ENCODE measurements at regions not wholly inside any gene's neighbourhood (a gene's known extent, or its start where the extent isn't known, plus 50 kb on each side); places are given as distances from the start of the nearest gene placed in this dataset.

DNA sequence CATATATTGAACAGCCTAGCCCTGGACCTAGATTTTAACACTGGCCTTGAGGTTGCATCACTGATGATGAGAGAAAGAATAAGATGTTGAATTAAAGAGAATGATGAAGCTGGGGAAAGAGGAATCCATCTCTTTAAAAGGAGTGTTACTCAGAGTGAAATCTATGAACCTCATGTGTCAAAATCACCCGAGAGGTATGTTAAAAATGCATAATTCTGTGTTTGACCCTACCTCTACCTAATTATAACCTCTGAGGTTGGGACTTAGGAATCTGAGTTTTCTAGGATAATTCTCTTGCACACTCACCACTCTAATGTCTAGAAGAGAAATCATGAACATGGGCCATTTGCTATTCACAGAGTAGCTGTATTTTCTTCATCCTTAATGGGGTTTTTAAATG lies 479.4 kb downstream of the ENC1 start:
- TF ChIP-seq POLR2A (IDR thresholded peaks at IDR 0.05; ENCODE audit: low read depth, low read length), result no peak
- no peak for TF ChIP-seq CTCF (IDR thresholded peaks at IDR 0.05; ENCODE audit: extremely low read depth in 1 of 2, insufficient read depth in 1 of 2, low read depth in 1 of 2, low read length in 2 of 2)
- TF ChIP-seq EZH2 (IDR thresholded peaks at IDR 0.05; ENCODE audit: borderline replicate concordance, low read depth, low read length, severe bottlenecking), result no peak
- TF ChIP-seq MYC (IDR thresholded peaks at IDR 0.05; ENCODE audit: low read depth, low read length), result no peak
- TF ChIP-seq GATA2 (IDR thresholded peaks at IDR 0.05; ENCODE audit: insufficient read depth, insufficient read length, low read depth, low read length), result no peak
- TF ChIP-seq FOS (IDR thresholded peaks at IDR 0.05; ENCODE audit: borderline replicate concordance, insufficient read depth, low read length), result no peak

Measured in endothelial cell of umbilical vein (primary cell).